ENCODE measurements at regions not wholly inside any gene's neighbourhood (a gene's known extent, or its start where the extent isn't known, plus 50 kb on each side); places are given as distances from the start of the nearest gene placed in this dataset.

GRCh38 chrX:96480081-96480480 is 204.6 kb upstream of the DIAPH2 start:
- no peak for TF ChIP-seq CTCF (IDR thresholded peaks at IDR 0.05)
- no peak for TF ChIP-seq POLR2A (IDR thresholded peaks at IDR 0.05; ENCODE audit: low read depth)
- no peak for TF ChIP-seq EP300 (IDR thresholded peaks at IDR 0.05)

All from esophagus muscularis mucosa (tissue), 4 donors.